HS-27A (cell line): ENCODE measurements at regions not wholly inside any gene's neighbourhood (a gene's known extent, or its start where the extent isn't known, plus 50 kb on each side); places are given as distances from the start of the nearest gene placed in this dataset.
A peak's percentile ranks its signal among the peaks of the same experiment; 100 is the strongest.

Experiments used
- DNase-seq: peaks from one replicate; pipeline ENCODE4 v3.0.0-alpha.2; 2012; ENCODE audit warnings: low read depth, missing footprints

DNA sequence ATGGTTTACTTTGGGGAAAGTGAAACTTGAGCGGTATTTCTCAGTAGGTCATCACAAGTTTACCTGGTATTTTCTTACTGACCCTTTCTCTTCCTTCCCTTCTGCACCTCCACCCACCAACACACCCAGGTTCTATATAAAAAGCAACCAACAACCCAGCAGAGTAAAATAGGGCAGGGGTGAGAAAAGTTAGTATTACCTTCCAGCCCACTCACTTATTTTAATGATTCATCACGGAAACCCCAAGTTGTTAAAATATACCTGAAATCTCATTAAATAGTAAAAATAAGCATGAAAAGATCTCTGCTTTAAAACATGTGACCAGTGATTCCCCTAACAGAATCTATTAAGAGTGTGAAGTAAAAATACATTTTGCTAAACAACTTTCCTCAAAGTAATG is 306.1 kb downstream of the ZEB2 start:
- no peak for DNase-seq

DNA sequence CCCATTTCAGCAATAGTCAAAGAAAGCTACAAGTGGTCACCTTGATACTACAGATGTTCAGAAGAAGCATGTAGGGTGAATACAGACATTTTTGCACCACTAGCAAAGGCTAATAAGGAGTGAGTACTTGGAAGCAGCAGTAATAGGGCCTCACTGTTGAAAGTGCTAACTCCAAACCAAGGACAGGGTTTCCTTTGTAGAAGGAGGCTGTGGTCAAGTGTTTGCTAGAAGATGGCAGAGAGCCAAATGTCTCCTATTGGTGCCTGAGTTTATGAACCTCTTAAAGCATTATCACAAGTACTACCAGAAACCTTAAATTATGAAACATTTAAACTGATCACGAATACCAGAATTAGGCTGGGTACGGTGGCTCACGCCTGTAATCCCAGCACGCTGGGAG is 308.1 kb downstream of the ZEB2 start:
- DNase-seq: no peak

DNA sequence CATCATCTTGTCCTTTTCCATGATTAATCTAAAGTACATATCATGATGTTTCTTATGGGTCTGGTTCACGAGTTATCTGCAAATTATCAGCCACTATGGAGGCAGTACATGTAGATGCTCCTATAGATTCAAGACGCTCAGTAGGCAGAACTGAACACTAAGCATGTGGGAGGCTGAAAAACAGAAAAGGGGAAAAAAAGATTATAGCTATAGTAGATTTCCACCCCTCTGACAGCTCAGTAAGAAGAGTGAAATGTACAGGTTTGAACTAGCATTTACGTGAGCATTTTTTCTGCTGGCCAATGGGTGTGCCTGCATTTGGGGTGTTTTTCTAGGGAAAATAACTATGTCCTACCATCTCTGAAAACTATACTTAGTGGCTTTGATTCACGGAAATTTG is 308.9 kb downstream of the ZEB2 start:
- no peak for DNase-seq

DNA sequence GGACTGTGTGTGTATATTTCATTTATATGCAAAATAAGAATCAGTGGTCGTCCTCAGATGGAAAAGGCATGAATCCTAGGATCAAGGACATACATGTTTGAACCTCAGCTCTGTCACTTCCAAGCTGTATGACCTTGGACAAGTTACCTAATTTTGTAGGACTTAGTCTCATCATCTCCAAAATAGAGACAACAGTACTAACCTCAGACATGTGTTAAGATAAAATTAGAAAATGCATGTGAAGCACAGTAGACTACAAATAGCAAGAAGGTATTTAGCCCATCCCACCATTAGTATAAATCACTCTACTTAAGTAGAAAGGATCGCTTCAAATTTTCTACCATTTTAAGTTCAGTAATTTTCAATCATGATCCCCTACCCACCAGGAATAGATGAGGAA is 309.8 kb downstream of the ZEB2 start:
- no peak for DNase-seq

GRCh38 chr2:144208924-144209323 is 311.0 kb downstream of the ZEB2 start:
- no peak for DNase-seq

GRCh38 chr2:144206019-144206418 is 313.9 kb downstream of the ZEB2 start:
- no peak for DNase-seq

DNA sequence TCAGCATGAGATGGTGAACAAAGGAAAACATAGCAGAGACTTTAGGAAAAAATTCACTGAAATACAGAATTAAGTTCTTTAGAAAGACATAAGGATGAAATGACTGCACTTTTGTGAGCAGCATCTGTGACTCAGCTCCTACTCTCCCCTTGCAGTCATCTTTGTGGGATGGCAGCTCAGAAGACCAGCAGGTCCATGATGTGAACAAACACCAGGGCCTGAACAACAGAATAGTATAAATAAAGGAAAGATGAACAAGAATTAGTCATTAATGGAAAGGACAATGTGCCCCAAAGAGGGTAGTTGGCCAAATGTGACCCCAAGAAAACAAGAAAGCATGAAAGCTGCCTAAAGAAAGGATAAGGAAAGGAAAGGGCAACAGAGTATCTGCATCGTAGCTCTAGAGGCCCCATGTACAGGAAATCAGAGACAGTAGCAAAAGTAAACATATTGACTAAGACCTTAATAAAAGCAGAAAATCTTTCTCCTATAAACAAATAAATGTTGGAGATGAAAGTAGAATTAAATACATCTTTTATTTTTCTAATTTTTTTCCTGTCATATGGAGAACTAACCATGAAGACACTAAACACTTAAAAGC is 318.0 kb downstream of the ZEB2 start:
- no peak for DNase-seq

DNA sequence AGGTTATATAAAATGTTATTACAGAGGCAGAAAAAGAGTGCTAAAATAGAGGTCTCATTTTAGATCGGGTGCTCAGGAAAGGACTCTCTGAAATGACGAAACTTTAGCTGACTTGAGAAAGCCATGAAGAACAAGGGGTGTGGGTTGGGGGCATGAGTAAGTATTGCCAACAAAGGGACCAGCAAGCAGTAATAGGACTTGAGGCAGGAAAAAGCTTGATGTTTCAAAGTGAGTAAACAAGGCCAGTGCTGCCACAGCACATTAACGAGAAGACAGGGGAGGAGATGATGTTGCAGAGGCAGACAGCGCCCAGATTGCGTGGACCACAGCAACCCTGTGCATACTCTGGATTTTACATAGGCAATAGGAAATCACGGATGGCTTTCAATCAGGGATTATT is 318.8 kb downstream of the ZEB2 start:
- DNase-seq: no peak

GRCh38 chr2:144198116-144198515 is 321.8 kb downstream of the ZEB2 start:
- DNase-seq: peak; percentile 29

GRCh38 chr2:144194326-144195071 is 325.4 kb downstream of the ZEB2 start:
- no peak for DNase-seq

GRCh38 chr2:144190908-144191605 is 328.9 kb downstream of the ZEB2 start:
- DNase-seq: no peak

DNA sequence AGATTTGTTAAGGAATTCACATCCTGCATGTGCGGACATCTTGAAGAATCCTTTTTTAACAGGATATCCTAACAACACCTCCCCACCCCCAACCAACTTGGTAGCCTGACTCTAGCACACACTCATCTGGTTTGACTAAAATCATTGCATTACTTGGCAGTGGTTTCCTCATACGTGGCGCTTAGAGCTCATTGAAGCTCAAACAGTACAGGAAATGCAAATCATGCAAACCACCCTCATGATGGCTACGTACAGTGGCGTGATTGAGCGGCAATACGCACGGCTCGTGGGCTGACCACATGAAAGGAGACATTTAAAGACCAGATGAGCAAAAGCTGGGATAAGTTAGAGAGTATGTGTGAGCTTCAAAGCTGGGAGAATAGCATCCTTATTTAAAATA is 336.2 kb downstream of the ZEB2 start:
- DNase-seq: no peak

DNA sequence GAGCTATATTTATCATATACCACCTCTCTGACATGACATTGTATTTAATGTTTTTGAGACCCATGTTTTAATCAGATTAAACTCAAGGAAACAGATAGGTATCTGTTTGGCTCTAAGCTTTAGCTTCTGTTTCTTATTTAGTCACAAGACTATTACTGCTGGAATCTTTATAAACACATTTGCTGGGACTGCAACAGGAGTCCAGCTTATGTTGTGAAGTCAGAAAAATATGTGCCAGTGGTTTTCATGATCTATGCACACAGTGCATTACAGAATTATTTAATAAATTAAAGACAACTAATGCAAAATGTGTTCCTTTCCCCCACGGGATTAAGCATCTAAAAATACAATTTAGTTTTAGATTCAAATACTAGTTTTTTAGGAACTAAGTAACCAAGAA is 338.9 kb downstream of the ZEB2 start:
- DNase-seq: no peak

DNA sequence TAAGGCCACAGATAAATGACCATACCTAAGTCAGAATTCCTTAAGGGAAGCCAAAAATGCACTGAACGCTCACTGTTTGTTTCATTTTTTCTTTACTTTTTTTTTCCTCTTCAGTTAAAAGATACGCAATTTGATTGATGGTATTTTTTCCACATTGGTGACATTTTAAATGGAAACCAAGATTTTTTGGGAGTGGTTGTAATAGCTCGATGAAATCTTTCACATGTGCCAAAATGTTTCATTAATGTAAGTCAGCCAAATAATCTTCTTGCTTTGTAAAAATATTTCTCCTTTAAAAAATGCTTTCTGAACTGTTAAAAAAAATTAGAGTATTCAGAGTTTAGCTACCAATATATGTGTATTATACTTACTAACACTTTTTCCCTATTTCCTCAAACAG is 339.8 kb downstream of the ZEB2 start:
- DNase-seq: no peak

- no peak for DNase-seq
Measured at GRCh38 chr2:144170179-144170578, 349.7 kb downstream of the ZEB2 start.

- no peak for DNase-seq
Measured at GRCh38 chr2:144166743-144167142, 353.2 kb downstream of the ZEB2 start.

DNA sequence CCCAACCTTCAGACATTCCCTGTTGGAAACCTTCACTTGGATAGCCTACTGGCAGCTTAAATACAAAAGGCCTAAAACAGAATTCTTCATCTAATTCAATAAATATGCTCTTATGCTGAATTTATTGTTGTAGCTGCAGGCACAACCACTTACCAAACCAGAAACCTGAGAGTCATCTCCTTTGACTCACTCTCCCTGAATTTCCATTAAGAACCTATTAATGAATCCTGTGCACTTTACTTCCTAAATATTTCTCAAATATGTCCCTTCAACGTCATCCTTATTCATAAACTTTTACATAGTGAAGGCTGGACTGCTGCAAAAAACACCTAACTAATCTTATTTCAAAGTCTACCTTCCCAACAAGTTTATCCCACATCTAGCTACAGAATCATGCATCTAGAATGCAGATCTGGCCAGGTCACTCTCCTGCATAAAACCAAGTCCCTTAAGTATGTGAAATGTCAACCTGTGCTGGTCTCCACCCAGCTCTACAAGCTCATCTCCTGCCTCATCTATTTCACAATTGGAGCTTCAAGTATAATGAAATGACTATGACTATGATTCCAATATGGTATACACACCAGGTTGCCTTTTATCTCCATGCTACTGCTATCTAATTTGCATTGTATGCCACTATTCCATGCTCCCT is 354.2 kb downstream of the ZEB2 start:
- no peak for DNase-seq

GRCh38 chr2:144163592-144163991 is 356.3 kb downstream of the ZEB2 start:
- DNase-seq: no peak

DNA sequence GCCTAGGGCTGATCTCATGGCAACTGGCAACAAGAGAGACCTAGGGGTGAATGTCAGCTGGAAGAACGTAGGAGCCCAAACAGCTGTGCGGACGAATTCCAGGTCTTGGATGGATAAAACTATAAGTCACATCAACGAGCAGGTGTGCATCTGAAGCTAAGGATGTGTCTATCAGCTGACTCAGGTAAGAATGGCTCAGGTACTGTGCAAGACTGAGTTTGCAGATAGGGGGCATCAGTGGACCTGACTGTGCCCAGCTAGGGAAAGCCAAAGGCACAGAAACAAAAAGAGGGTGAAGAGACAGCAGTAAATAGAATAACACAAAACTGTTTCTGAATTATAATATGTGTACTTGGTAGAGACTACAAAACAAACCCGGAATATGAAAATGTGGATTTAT is 357.3 kb downstream of the ZEB2 start:
- DNase-seq: no peak

GRCh38 chr2:144161061-144161460 is 358.9 kb downstream of the ZEB2 start:
- DNase-seq: no peak

DNA sequence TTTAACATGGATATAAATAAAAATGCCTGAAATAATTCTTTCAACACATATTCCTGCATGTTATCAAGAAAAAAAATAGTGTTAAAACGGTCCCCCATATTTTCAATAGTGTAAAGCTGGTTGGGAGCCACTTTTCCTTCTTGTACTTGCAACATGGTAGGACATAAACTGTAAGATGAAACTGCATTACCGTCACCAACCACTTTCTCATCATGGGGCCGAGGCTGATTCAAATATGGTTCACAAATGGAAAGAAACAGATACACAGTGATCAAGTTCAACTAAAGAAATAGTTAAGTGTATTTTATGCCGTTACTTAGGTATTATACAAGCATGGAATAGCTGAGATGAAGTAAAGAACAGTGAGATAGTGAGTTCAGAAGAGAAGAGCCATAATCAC is 360.7 kb downstream of the ZEB2 start:
- no peak for DNase-seq

DNA sequence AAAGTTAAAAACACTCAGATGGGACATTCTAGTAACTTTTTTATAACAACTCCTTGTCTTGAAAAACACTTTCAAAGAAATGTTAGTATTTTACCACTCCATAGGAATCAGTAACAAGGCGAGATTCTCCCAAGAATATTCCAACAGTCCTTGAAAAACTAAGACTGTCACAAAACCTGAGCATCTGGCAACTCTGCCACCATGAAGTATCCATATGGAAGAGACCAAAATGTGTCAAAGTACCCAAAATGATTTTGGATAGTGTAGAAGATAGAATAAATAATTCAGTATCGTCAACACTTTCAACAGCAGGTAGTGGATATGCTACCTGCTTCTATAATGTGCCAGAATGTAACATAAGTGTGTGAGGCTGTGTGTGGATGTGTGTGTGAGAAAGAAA is 361.8 kb downstream of the ZEB2 start:
- DNase-seq: no peak
